Lower leg skin (tissue), 4 donors: ENCODE measurements at regions not wholly inside any gene's neighbourhood (a gene's known extent, or its start where the extent isn't known, plus 50 kb on each side); places are given as distances from the start of the nearest gene placed in this dataset.

ENCODE experiments used
- DNase-seq, 2 donors: peaks; one replicate each; pipeline ENCODE4 v3.0.0-alpha.2; 2019; ENCODE audit warnings: low spot score in 2 of 2
- H3K4me3 ChIP-seq: fragments of 200-600 bp; sonication (generic); 2 replicates; pipeline ENCODE4 v1.5.1; 2017; ENCODE audit warnings: mild to moderate bottlenecking, low read depth; ENCODE audit not compliant: poor library complexity, severe bottlenecking
- CTCF ChIP-seq, 3 donors: fragments of 450-650 bp; IDR thresholded peaks; one replicate each; pipeline ENCODE4 v1.5.1; 2016; ENCODE audit warnings: antibody characterized with exemption in 3 of 3, mild to moderate bottlenecking in 3 of 3, moderate library complexity in 2 of 3
- POLR2A ChIP-seq, 2 donors: fragments of 450-650 bp; IDR thresholded peaks; one replicate each; pipeline ENCODE4 v1.6.1; 2016 to 2017; ENCODE audit warnings: antibody characterized with exemption in 2 of 2, mild to moderate bottlenecking in 1 of 2, moderate library complexity in 1 of 2
- WGBS, 2 donors: methylation state at CpG; one replicate each; pipeline ENCODE4 v1.1.5; 2018; 5-methylcytosine and 5-hydroxymethylcytosine counted together
- intact Hi-C: fragments of 100-400 bp; cut with DNase I; formaldehyde crosslinking; loops from one replicate; pipeline ENCODE4 v1.15.0; 2023; ENCODE audit warnings: low total_unique reads

GRCh38 chr10:130480491-130480890 is 344.3 kb downstream of the GLRX3 start:
- no peak for DNase-seq
- TF ChIP-seq CTCF (IDR thresholded peaks at IDR 0.05) (no peak), POLR2A (IDR thresholded peaks at IDR 0.05) (no peak)
- intact Hi-C loops: no loop called here
- 71 to 82% methylated on average over 11 to 16 of the region's 16 CpGs for WGBS, 2 donors
- no peak overlapping the region for H3K4me3 ChIP-seq

- H3K4me3 ChIP-seq: no peak overlapping the region
- intact Hi-C loops: no loop called here
- peak in 1 of 2 donors; percentile 62 for DNase-seq
- TF ChIP-seq CTCF (IDR thresholded peaks at IDR 0.05) (no peak), POLR2A (IDR thresholded peaks at IDR 0.05) (no peak)
- WGBS, 2 donors: 48 to 49% methylated on average over 17 of the region's 18 CpGs
These were observed 345.1 kb downstream of the GLRX3 start for GRCh38 chr10:130481076-130481930.

GRCh38 chr10:130481936-130482335 is 345.7 kb downstream of the GLRX3 start:
- no peak for TF ChIP-seq POLR2A (IDR thresholded peaks at IDR 0.05)
- no peak for TF ChIP-seq CTCF (IDR thresholded peaks at IDR 0.05)
- WGBS, 2 donors: 41 to 42% methylated on average over 11 of the region's 11 CpGs
- intact Hi-C loops: no loop called here
- DNase-seq: peak in 1 of 2 donors; percentile 40
- H3K4me3 ChIP-seq: no peak overlapping the region

- no peak for TF ChIP-seq POLR2A (IDR thresholded peaks at IDR 0.05)
- no peak for TF ChIP-seq CTCF (IDR thresholded peaks at IDR 0.05)
- peak in 1 of 2 donors; percentile 62 for DNase-seq
- H3K4me3 ChIP-seq: no peak overlapping the region
- intact Hi-C loops: no loop called here
- WGBS, 2 donors: 49 to 50% methylated on average over 17 of the region's 17 CpGs
These were observed 347.7 kb downstream of the GLRX3 start for GRCh38 chr10:130483691-130484467.

GRCh38 chr10:130484468-130485180 is 348.4 kb downstream of the GLRX3 start:
- intact Hi-C loops: no loop called here
- 82 to 84% methylated on average over 18 of the region's 18 CpGs for WGBS, 2 donors
- H3K4me3 ChIP-seq: no peak overlapping the region
- DNase-seq: peak in 1 of 2 donors; percentile 70
- TF ChIP-seq POLR2A (IDR thresholded peaks at IDR 0.05) (no peak), CTCF (IDR thresholded peaks at IDR 0.05) (no peak)
